ENCODE measurements at regions not wholly inside any gene's neighbourhood (a gene's known extent, or its start where the extent isn't known, plus 50 kb on each side); places are given as distances from the start of the nearest gene placed in this dataset.

- intact Hi-C loops (cut with DNase I): no loop called here
- Histone ChIP-seq H3K4me1 (no peaks in the 10 kb centered on the region), H3K27ac (no peak overlapping the region), H3K9me3 (no peaks in the 10 kb centered on the region), H3K36me3 (peaks cover 11 to 27% of the 10 kb centered on the region in 2 donors), H3K27me3 (no peaks in the 10 kb centered on the region), H3K4me3 (no peak overlapping the region)
- no peak for DNase-seq (ENCODE audit: low spot score in 2 of 2)
- TF ChIP-seq CTCF (IDR thresholded peaks at IDR 0.05): no peak
Measured at GRCh38 chr20:3354247-3354646, 53.2 kb downstream of the DNAAF9 start.

- no peak for TF ChIP-seq CTCF (IDR thresholded peaks at IDR 0.05)
- Histone ChIP-seq H3K36me3 (peaks cover 5 to 23% of the 10 kb centered on the region in 2 donors), H3K4me1 (no peaks in the 10 kb centered on the region), H3K27me3 (no peaks in the 10 kb centered on the region), H3K27ac (no peak overlapping the region), H3K9me3 (no peaks in the 10 kb centered on the region), H3K4me3 (no peak overlapping the region)
- intact Hi-C loops (cut with DNase I): no loop called here
- DNase-seq (ENCODE audit: low spot score in 2 of 2): no peak
Measured at GRCh38 chr20:3353646-3354045, 53.8 kb downstream of the DNAAF9 start.

GRCh38 chr20:3352202-3352601, 55.3 kb downstream of the DNAAF9 start:
- no peak for TF ChIP-seq CTCF (IDR thresholded peaks at IDR 0.05)
- Histone ChIP-seq H3K9me3 (no peaks in the 10 kb centered on the region), H3K4me1 (no peaks in the 10 kb centered on the region), H3K27me3 (no peaks in the 10 kb centered on the region), H3K36me3 (peaks cover 10 to 23% of the 10 kb centered on the region in 2 donors), H3K27ac (no peak overlapping the region), H3K4me3 (no peak overlapping the region)
- no peak for DNase-seq (ENCODE audit: low spot score in 2 of 2)
- intact Hi-C loops (cut with DNase I): no loop called here

GRCh38 chr20:3350422-3350821, 57.0 kb downstream of the DNAAF9 start:
- DNase-seq (ENCODE audit: low spot score in 2 of 2): no peak
- H3K27me3 ChIP-seq: no peaks in the 10 kb centered on the region
- intact Hi-C loops (cut with DNase I): no loop called here
- H3K27ac ChIP-seq: no peak overlapping the region
- H3K4me3 ChIP-seq: no peak overlapping the region
- no peaks in the 10 kb centered on the region for H3K4me1 ChIP-seq
- H3K9me3 ChIP-seq: no peaks in the 10 kb centered on the region
- H3K36me3 ChIP-seq: peaks cover 12 to 30% of the 10 kb centered on the region in 2 donors
- no peak for TF ChIP-seq CTCF (IDR thresholded peaks at IDR 0.05)

GRCh38 chr20:3349786-3350185, 57.7 kb downstream of the DNAAF9 start:
- Histone ChIP-seq H3K27me3 (no peaks in the 10 kb centered on the region), H3K4me3 (no peak overlapping the region), H3K9me3 (no peaks in the 10 kb centered on the region), H3K4me1 (no peaks in the 10 kb centered on the region), H3K36me3 (peaks cover 12 to 35% of the 10 kb centered on the region in 2 donors), H3K27ac (no peak overlapping the region)
- no peak for DNase-seq (ENCODE audit: low spot score in 2 of 2)
- intact Hi-C loops (cut with DNase I): no loop called here
- no peak for TF ChIP-seq CTCF (IDR thresholded peaks at IDR 0.05)

- Histone ChIP-seq H3K27ac (no peak overlapping the region), H3K4me1 (no peaks in the 10 kb centered on the region), H3K27me3 (no peaks in the 10 kb centered on the region), H3K4me3 (no peak overlapping the region), H3K9me3 (no peaks in the 10 kb centered on the region), H3K36me3 (peaks cover 24 to 54% of the 10 kb centered on the region in 2 donors)
- intact Hi-C loops (cut with DNase I): no loop called here
- no peak for DNase-seq (ENCODE audit: low spot score in 2 of 2)
- TF ChIP-seq CTCF (IDR thresholded peaks at IDR 0.05): no peak
Measured at GRCh38 chr20:3342766-3343165, 64.7 kb downstream of the DNAAF9 start.
